ENCODE measurements at regions not wholly inside any gene's neighbourhood (a gene's known extent, or its start where the extent isn't known, plus 50 kb on each side); places are given as distances from the start of the nearest gene placed in this dataset.

GRCh38 chr12:4064008-4064407, 190.8 kb upstream of the PARP11 start:
- H3K9me1 ChIP-seq (replicated peaks; ENCODE audit: control insufficient read depth, extremely low read depth, insufficient read depth, low read length) = no peaks in the 10 kb centered on the region
- dilution Hi-C loops (cut with MboI; ENCODE audit: extremely low pct_ligation_motif_present, low sequenced_read_pairs) = no loop called here
- POLR2A ChIA-PET = no interaction called here
- H2AFZ ChIP-seq (ENCODE audit: low read depth, low read length) = no peak overlapping the region
- H3K27ac ChIP-seq (ENCODE audit: insufficient read depth, low read depth, low read length) = no peak overlapping the region
- no peaks in the 10 kb centered on the region for H4K20me1 ChIP-seq (replicated peaks; ENCODE audit: control insufficient read depth, extremely low read depth, insufficient read depth, low read length)
- no peak for FAIRE-seq
- no TSS peak for BruUV-seq (replicated peaks)
- no peak overlapping the region for H3K4me2 ChIP-seq (ENCODE audit: insufficient read depth, low read length)
- TF ChIP-seq CTCF (IDR thresholded peaks at IDR 0.05; ENCODE audit: extremely low read depth in 1 of 2, insufficient read depth in 1 of 2, low read depth in 1 of 2, low read length in 2 of 2) (no peak), GATA2 (IDR thresholded peaks at IDR 0.05; ENCODE audit: insufficient read depth, insufficient read length, low read depth, low read length) (no peak), FOS (IDR thresholded peaks at IDR 0.05; ENCODE audit: borderline replicate concordance, insufficient read depth, low read length) (no peak), JUN (IDR thresholded peaks at IDR 0.05; ENCODE audit: borderline replicate concordance, insufficient read depth, insufficient read length, low read depth) (no peak), EZH2 (IDR thresholded peaks at IDR 0.05; ENCODE audit: borderline replicate concordance, low read depth, low read length, severe bottlenecking) (no peak), MAX (IDR thresholded peaks at IDR 0.05; ENCODE audit: insufficient read depth, insufficient read length) (no peak), MYC (IDR thresholded peaks at IDR 0.05; ENCODE audit: low read depth, low read length) (no peak), POLR2AphosphoS5 (IDR thresholded peaks at IDR 0.05; ENCODE audit: insufficient read depth, low read depth, low read length) (no peak)
- intact Hi-C loops (cut with micrococcal nuclease) = no loop called here
- no peaks in the 10 kb centered on the region for H3K36me3 ChIP-seq (ENCODE audit: control insufficient read depth in 2 of 2, extremely low read depth in 1 of 2, insufficient read depth in 2 of 2, low read length in 2 of 2)
- no peaks in the 10 kb centered on the region for H3K9me3 ChIP-seq (replicated peaks; ENCODE audit: control insufficient read depth, insufficient read depth, low read length)
- no peak overlapping the region for H3K9ac ChIP-seq (replicated peaks; ENCODE audit: extremely low read depth, insufficient read depth, low read length)
- H3K4me3 ChIP-seq (replicated peaks in 1 of 3; ENCODE audit: insufficient read depth in 1 of 3, low read depth in 1 of 3, low read length in 3 of 3) = no peak overlapping the region
- H3K27me3 ChIP-seq (ENCODE audit: control insufficient read depth in 2 of 2, insufficient read depth in 2 of 2, low read length in 2 of 2) = no peaks in the 10 kb centered on the region
- no peaks in the 10 kb centered on the region for H3K79me2 ChIP-seq (ENCODE audit: control insufficient read depth, insufficient read depth, low read length)
- H3K4me1 ChIP-seq (ENCODE audit: control insufficient read depth, extremely low read depth, insufficient read depth, low read length) = no peaks in the 10 kb centered on the region
- DNase-seq (ENCODE audit: low read depth, low spot score) = no peak
- CTCF ChIA-PET = no interaction called here

Measured in endothelial cell of umbilical vein (primary cell).